ENCODE measurements at regions not wholly inside any gene's neighbourhood (a gene's known extent, or its start where the extent isn't known, plus 50 kb on each side); places are given as distances from the start of the nearest gene placed in this dataset.

DNA sequence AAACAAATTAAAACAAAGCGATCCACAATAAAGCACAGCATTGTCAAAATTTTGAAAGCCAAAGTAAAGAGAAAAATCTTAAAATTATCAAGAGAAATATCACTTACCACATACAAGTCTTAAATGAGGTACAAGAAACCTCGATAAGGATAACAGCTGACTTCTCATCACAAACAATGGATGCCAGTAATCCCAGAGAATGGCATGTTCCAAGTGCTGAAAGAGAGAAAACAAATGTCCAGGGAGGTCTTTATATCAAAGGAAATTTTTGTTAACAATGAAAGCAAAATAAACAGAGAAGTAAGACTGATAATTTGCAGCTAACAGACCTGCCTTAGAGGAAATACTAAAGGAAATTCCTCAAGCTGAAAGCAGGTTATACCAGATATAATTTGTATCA lies 460.4 kb upstream of the HS3ST1 start:
- Mint-ChIP-seq H3K9me3 (peaks cover 12% of the 10 kb centered on the region), H3K4me3 (no peak overlapping the region), H3K27me3 (ENCODE audit: low read depth) (no peaks in the 10 kb centered on the region), H3K27ac (ENCODE audit: unreplicated experiment) (no peak overlapping the region), H3K4me1 (no peaks in the 10 kb centered on the region), H3K36me3 (ENCODE audit: low read depth) (peaks cover 6% of the 10 kb centered on the region)
- DNase-seq (ENCODE audit: low read depth, low spot score): no peak
- TF ChIP-seq, protein P1, sequence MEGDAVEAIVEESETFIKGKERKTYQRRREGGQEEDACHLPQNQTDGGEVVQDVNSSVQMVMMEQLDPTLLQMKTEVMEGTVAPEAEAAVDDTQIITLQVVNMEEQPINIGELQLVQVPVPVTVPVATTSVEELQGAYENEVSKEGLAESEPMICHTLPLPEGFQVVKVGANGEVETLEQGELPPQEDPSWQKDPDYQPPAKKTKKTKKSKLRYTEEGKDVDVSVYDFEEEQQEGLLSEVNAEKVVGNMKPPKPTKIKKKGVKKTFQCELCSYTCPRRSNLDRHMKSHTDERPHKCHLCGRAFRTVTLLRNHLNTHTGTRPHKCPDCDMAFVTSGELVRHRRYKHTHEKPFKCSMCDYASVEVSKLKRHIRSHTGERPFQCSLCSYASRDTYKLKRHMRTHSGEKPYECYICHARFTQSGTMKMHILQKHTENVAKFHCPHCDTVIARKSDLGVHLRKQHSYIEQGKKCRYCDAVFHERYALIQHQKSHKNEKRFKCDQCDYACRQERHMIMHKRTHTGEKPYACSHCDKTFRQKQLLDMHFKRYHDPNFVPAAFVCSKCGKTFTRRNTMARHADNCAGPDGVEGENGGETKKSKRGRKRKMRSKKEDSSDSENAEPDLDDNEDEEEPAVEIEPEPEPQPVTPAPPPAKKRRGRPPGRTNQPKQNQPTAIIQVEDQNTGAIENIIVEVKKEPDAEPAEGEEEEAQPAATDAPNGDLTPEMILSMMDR (conservative IDR thresholded peaks at IDR 0.05): no peak

DNA sequence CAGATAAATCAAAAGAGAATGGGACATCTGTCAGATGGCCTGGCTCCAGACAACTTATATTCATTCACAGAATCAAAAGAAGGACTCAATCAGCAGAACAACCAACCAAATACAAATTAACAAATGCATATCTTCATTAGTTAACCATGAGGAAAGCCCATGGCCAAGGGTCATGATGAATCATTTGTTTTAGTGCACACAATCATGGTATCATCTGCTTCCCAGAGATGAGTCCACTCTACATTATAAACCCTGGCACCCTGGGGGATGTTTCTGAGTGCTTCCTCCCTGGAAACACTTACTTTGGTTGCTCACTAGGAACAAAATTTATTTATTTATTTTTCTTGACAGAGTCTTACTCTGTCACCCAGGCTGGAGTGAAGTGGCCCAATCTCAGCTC lies 453.3 kb upstream of the HS3ST1 start:
- DNase-seq (ENCODE audit: low read depth, low spot score): no peak
- TF ChIP-seq, protein P1 (conservative IDR thresholded peaks at IDR 0.05): no peak
- Mint-ChIP-seq H3K4me1 (no peaks in the 10 kb centered on the region), H3K27ac (ENCODE audit: unreplicated experiment) (no peak overlapping the region), H3K4me3 (no peak overlapping the region), H3K9me3 (peaks cover 3% of the 10 kb centered on the region), H3K36me3 (ENCODE audit: low read depth) (no peaks in the 10 kb centered on the region), H3K27me3 (ENCODE audit: low read depth) (no peaks in the 10 kb centered on the region)

DNA sequence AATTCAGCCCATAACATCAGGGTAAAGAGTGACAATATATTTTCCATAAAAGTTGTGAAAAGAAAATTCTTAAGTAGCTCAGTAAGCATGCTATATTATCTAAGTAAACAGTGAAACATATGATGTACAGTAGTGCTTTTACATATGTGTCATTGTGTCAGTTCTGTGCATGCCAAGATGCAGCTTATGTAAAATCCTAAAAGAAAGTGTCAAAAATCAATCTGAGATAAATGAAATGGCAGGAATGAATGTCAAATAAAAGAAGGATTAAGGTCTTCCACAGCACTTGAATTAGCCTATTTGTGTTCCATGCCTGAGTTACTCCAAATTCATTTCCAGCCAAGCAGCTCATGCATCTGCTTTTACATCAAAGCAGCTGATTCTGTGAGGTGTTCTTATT lies 452.7 kb upstream of the HS3ST1 start:
- Mint-ChIP-seq H3K9me3 (peaks cover 6% of the 10 kb centered on the region), H3K27me3 (ENCODE audit: low read depth) (no peaks in the 10 kb centered on the region), H3K27ac (ENCODE audit: unreplicated experiment) (no peak overlapping the region), H3K36me3 (ENCODE audit: low read depth) (peaks cover 3% of the 10 kb centered on the region), H3K4me3 (no peak overlapping the region), H3K4me1 (no peaks in the 10 kb centered on the region)
- TF ChIP-seq, protein P1 (conservative IDR thresholded peaks at IDR 0.05): no peak
- no peak for DNase-seq (ENCODE audit: low read depth, low spot score)

DNA sequence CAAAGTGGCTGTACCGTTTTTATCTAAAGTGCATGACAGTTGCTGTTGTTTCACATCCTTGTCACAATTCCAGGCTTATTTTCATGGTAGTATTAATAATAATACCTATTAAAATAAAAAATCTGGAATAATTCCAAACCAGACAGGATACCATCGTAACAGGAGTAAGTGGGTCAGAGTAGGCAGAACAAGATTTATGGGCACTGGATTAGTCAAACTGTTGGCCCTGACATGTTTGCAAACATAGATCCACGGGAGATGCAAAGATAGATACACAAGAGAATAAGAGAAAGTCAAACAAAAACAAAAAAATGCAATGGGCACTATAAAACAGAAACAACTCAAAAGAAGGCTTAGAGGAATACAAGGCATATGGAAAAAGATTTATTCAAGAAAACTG lies 449.5 kb upstream of the HS3ST1 start:
- no peaks in the 10 kb centered on the region for H3K4me1 Mint-ChIP-seq
- peaks cover 6% of the 10 kb centered on the region for H3K9me3 Mint-ChIP-seq
- peaks cover 3% of the 10 kb centered on the region for H3K36me3 Mint-ChIP-seq (ENCODE audit: low read depth)
- no peak overlapping the region for H3K4me3 Mint-ChIP-seq
- H3K27me3 Mint-ChIP-seq (ENCODE audit: low read depth): no peaks in the 10 kb centered on the region
- DNase-seq (ENCODE audit: low read depth, low spot score): no peak
- H3K27ac Mint-ChIP-seq (ENCODE audit: unreplicated experiment): no peak overlapping the region
- TF ChIP-seq, protein P1 (conservative IDR thresholded peaks at IDR 0.05): no peak

DNA sequence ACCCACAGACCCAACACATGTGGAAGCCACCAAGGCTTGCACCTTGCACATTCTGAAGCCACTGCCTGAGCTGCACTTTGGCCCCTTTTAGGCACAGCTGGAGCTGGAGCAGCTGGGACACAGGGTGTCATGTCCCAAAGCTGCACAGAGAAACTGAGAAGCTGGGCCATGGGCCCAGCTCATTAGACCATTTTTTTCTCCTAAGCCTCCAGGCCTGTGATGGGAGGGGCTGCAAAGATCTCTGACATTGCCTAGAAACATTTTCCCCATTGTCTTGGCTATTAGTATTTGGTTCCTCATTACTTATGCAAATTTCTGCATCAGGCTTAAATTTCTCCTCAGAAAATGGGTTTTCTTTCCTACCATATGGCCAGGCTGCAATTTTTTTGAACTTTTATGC lies 447.4 kb upstream of the HS3ST1 start:
- Mint-ChIP-seq H3K9me3 (peaks cover 6% of the 10 kb centered on the region), H3K27ac (ENCODE audit: unreplicated experiment) (no peak overlapping the region), H3K36me3 (ENCODE audit: low read depth) (peaks cover 3% of the 10 kb centered on the region), H3K27me3 (ENCODE audit: low read depth) (no peaks in the 10 kb centered on the region), H3K4me1 (no peaks in the 10 kb centered on the region), H3K4me3 (no peak overlapping the region)
- no peak for DNase-seq (ENCODE audit: low read depth, low spot score)
- TF ChIP-seq, protein P1 (conservative IDR thresholded peaks at IDR 0.05): no peak

All from neural crest cell (in vitro differentiated cells).